ENCODE measurements at regions not wholly inside any gene's neighbourhood (a gene's known extent, or its start where the extent isn't known, plus 50 kb on each side); places are given as distances from the start of the nearest gene placed in this dataset.

DNA sequence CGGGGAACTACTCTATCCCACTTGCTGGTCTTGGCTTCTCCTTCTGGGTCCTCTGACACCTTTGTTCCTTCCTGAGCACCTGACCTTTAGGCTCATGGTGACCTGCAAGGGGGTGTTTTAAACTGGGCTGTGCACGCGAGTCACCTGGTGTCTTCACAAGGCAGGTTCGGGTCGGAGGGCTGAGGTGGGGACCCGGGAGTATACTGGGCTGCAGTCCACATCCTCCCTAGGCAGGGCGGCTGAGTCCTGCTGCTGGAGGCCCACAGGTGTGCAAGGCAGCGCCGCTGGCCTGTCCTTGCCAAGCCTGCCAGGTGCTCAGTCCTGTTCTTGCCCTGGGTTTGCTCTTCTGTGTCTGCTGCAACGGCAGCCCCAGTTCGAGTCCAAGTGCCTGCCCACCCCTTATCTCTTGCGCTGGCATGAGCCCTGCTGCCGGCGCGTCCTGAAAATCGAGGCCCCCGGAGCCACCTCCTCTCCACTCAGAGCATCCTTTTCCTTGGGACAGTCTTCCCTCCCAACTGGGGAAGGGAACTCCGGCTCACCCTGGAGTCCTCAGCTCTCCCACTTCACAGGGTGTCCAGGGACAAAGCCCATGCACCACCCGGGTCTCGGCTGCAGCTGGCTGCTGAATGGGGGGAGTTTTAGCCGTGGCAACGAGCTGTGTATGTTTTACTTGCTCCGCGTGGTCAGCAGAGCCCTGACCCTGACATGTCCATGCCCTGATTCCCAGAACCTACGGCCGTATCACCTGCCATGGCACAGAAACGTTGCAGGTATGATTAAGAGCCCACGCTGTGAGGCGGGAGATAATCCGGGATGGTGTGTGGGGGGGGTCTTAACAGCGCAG is 193.5 kb downstream of the TEX29 start:
- Histone ChIP-seq H3K27ac (no peak overlapping the region), H3K4me3 (no peak overlapping the region), H3K4me1 (no peaks in the 10 kb centered on the region), H3K36me3 (no peaks in the 10 kb centered on the region), H3K9me3 (no peaks in the 10 kb centered on the region), H3K27me3 (peaks cover 0 to 66% of the 10 kb centered on the region in 2 donors)
- intact Hi-C loops (cut with DNase I): no loop called here
- no peak for ATAC-seq
- TF ChIP-seq, protein P1, sequence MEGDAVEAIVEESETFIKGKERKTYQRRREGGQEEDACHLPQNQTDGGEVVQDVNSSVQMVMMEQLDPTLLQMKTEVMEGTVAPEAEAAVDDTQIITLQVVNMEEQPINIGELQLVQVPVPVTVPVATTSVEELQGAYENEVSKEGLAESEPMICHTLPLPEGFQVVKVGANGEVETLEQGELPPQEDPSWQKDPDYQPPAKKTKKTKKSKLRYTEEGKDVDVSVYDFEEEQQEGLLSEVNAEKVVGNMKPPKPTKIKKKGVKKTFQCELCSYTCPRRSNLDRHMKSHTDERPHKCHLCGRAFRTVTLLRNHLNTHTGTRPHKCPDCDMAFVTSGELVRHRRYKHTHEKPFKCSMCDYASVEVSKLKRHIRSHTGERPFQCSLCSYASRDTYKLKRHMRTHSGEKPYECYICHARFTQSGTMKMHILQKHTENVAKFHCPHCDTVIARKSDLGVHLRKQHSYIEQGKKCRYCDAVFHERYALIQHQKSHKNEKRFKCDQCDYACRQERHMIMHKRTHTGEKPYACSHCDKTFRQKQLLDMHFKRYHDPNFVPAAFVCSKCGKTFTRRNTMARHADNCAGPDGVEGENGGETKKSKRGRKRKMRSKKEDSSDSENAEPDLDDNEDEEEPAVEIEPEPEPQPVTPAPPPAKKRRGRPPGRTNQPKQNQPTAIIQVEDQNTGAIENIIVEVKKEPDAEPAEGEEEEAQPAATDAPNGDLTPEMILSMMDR (IDR thresholded peaks at IDR 0.05): no peak
- DNase-seq: peak in 1 of 4 donors; percentile 68

DNA sequence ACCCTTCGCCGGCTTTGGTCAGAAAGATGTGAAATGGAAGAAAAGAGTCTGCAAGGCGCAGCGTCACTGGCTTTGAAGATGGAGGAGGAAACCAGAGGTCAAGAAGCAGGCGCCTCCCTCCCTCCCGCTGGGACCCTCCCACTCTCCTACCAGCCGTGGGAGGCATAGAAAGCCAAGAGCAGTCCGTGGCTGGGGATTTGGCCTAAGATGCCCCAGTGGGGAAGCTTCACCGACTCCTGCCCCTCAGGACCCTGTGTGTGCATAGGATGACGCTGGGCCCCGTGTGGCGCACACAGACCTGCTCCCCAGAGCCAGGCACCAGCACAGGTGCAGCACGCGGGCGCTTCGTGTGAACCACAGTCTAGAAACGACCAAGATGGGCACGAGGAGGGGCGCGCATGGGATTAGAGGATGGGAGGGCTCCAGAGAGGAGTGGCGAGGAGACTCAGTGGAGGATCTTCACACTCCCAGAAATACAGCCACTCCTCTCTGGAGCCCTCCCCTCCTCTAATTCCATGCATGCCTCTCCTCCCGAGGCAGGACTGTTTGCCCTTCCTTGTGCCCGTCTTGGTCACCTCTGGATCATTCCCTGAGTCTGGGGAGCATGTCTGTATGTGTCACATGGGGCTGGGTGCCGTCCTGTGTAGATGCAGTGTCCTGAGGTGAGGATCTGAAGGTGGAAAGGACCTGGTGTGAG is 194.3 kb downstream of the TEX29 start:
- intact Hi-C loops (cut with DNase I): no loop called here
- no peaks in the 10 kb centered on the region for H3K36me3 ChIP-seq
- TF ChIP-seq, protein P1 (IDR thresholded peaks at IDR 0.05): no peak

DNA sequence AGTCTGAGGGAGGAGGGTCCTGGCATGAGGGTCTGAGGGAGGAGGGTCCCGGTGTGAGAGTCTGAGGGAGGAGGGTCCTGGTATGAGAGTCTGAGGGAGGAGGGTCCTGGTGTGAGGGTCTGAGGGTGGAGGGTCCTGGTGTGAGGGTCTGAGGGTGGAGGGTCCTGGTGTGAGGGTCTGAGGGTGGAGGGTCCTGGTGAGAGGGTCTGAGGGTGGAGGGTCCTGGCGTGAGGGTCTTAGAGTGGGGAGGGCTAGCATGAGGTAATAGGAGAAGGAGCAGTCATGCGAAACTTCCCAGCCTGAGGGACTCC is 194.8 kb downstream of the TEX29 start:
- no peak overlapping the region for H3K27ac ChIP-seq
- ATAC-seq (no peak), DNase-seq (no peak)
- TF ChIP-seq, protein P1 (IDR thresholded peaks at IDR 0.05): no peak
- peaks cover 0 to 75% of the 10 kb centered on the region in 2 donors for H3K27me3 ChIP-seq
- no peaks in the 10 kb centered on the region for H3K36me3 ChIP-seq
- H3K4me1 ChIP-seq: no peaks in the 10 kb centered on the region
- H3K9me3 ChIP-seq: no peaks in the 10 kb centered on the region
- intact Hi-C loops (cut with DNase I): no loop called here
- no peak overlapping the region for H3K4me3 ChIP-seq

More for the DNA sequence above, 194.3 kb downstream of the TEX29 start:
- Histone ChIP-seq H3K4me3 (no peak overlapping the region), H3K27me3 (peaks cover 0 to 72% of the 10 kb centered on the region in 2 donors), H3K4me1 (no peaks in the 10 kb centered on the region), H3K27ac (no peak overlapping the region), H3K9me3 (no peaks in the 10 kb centered on the region)
- DNase-seq (peak in 1 of 4 donors; percentile 71), ATAC-seq (no peak)

DNA sequence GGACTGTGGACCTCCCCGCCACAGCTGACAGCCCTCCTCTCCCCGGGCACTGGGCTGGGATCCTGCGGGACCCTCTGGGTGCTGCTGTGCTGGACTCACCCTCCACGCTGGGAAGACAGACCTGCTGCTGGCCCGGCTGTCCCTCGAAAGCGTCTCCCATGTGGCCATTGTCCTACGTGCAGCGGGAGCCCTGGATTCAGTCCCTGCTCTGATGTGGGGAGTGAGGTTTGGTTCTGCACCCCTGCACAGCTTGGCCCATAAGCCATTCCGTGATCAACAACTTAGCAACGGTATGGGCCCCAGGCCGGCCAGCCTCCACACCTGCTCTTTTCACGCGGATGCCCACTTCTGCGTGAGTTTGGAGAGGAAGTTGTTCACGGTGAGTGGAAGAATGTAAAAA is 195.2 kb downstream of the TEX29 start:
- no peaks in the 10 kb centered on the region for H3K9me3 ChIP-seq
- no peak overlapping the region for H3K27ac ChIP-seq
- no peaks in the 10 kb centered on the region for H3K4me1 ChIP-seq
- H3K27me3 ChIP-seq: peaks cover 0 to 72% of the 10 kb centered on the region in 2 donors
- no peak overlapping the region for H3K4me3 ChIP-seq
- TF ChIP-seq, protein P1 (IDR thresholded peaks at IDR 0.05): no peak
- no peaks in the 10 kb centered on the region for H3K36me3 ChIP-seq
- DNase-seq: peak in 1 of 4 donors; percentile 60
- no peak for ATAC-seq
- intact Hi-C loops (cut with DNase I): no loop called here

All from left lung (tissue), 4 donors.